ENCODE measurements at regions not wholly inside any gene's neighbourhood (a gene's known extent, or its start where the extent isn't known, plus 50 kb on each side); places are given as distances from the start of the nearest gene placed in this dataset.
"Not testable (repeated sequence)": the region's sequence is repeated elsewhere in the genome, so short reads cannot be mapped to it uniquely, and the experiment has no call there.

DNA sequence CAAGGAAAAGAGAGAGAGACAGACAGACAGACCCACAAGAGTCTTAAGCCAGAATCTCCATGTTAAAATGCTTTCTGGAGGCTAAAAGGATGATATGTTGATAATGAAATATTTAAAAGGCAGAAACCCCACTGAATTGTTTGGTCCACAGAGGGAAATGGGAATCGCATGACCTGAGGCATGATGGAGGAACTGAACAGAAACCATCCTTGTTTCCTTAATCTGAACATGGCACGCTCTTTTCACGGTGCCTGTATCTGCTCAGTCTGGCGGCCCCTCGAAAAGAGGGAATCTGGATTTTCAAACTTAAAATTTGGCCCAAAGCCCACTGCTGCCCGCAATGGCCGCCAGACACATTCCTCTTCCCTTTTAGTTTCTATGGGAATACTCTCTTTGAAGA lies 173.5 kb upstream of the OSBPL11 start:
- TF ChIP-seq, protein P1, sequence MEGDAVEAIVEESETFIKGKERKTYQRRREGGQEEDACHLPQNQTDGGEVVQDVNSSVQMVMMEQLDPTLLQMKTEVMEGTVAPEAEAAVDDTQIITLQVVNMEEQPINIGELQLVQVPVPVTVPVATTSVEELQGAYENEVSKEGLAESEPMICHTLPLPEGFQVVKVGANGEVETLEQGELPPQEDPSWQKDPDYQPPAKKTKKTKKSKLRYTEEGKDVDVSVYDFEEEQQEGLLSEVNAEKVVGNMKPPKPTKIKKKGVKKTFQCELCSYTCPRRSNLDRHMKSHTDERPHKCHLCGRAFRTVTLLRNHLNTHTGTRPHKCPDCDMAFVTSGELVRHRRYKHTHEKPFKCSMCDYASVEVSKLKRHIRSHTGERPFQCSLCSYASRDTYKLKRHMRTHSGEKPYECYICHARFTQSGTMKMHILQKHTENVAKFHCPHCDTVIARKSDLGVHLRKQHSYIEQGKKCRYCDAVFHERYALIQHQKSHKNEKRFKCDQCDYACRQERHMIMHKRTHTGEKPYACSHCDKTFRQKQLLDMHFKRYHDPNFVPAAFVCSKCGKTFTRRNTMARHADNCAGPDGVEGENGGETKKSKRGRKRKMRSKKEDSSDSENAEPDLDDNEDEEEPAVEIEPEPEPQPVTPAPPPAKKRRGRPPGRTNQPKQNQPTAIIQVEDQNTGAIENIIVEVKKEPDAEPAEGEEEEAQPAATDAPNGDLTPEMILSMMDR (conservative IDR thresholded peaks at IDR 0.05): not testable (repeated sequence)
- not testable (repeated sequence) for TF ChIP-seq ZFX (IDR thresholded peaks at IDR 0.05)
